Inflammatory macrophage treated with lipopolysaccharide for 4 hours (primary cell): ENCODE measurements at regions not wholly inside any gene's neighbourhood (a gene's known extent, or its start where the extent isn't known, plus 50 kb on each side); places are given as distances from the start of the nearest gene placed in this dataset.
"Not testable (repeated sequence)": the region's sequence is repeated elsewhere in the genome, so short reads cannot be mapped to it uniquely, and the experiment has no call there.

Experiments used
- DNase-seq: peaks from one replicate; pipeline ENCODE4 v3.0.0-alpha.2; 2020

- no peak for DNase-seq
Measured at GRCh38 chr10:131363416-131363815, 51.9 kb upstream of the TCERG1L start.

GRCh38 chr10:131371571-131371970, 60.0 kb upstream of the TCERG1L start:
- no peak for DNase-seq

GRCh38 chr10:131381576-131381975, 70.1 kb upstream of the TCERG1L start:
- no peak for DNase-seq

- not testable (repeated sequence) for DNase-seq
Measured at GRCh38 chr10:131385161-131385872, 73.8 kb upstream of the TCERG1L start.

- no peak for DNase-seq
Measured at GRCh38 chr10:131387018-131387529, 75.6 kb upstream of the TCERG1L start.

GRCh38 chr10:131391936-131392335, 80.4 kb upstream of the TCERG1L start:
- DNase-seq, result no peak

- DNase-seq, result no peak
Measured at GRCh38 chr10:131396121-131397050, 84.9 kb upstream of the TCERG1L start.

GRCh38 chr10:131398166-131398565, 86.6 kb upstream of the TCERG1L start:
- DNase-seq, result no peak

GRCh38 chr10:131399981-131400380, 88.5 kb upstream of the TCERG1L start:
- no peak for DNase-seq

- DNase-seq, result no peak
Measured at GRCh38 chr10:131400513-131400912, 89.0 kb upstream of the TCERG1L start.

GRCh38 chr10:131402771-131403650, 91.5 kb upstream of the TCERG1L start:
- DNase-seq, result no peak

GRCh38 chr10:131403936-131404335, 92.4 kb upstream of the TCERG1L start:
- no peak for DNase-seq

- DNase-seq, result no peak
Measured at GRCh38 chr10:131404886-131405285, 93.4 kb upstream of the TCERG1L start.

GRCh38 chr10:131406676-131407392, 95.3 kb upstream of the TCERG1L start:
- DNase-seq, result no peak

- no peak for DNase-seq
Measured at GRCh38 chr10:131418681-131419080, 107.2 kb upstream of the TCERG1L start.

GRCh38 chr10:131419797-131420196, 108.3 kb upstream of the TCERG1L start:
- no peak for DNase-seq

- no peak for DNase-seq
Measured at GRCh38 chr10:131420867-131421266, 109.3 kb upstream of the TCERG1L start.

GRCh38 chr10:131421381-131421780, 109.9 kb upstream of the TCERG1L start:
- no peak for DNase-seq

- no peak for DNase-seq
Measured at GRCh38 chr10:131422731-131423130, 111.2 kb upstream of the TCERG1L start.

- no peak for DNase-seq
Measured at GRCh38 chr10:131424053-131424452, 112.5 kb upstream of the TCERG1L start.

- DNase-seq, result no peak
Measured at GRCh38 chr10:131424836-131425491, 113.4 kb upstream of the TCERG1L start.
